SK-N-SH treated with all-trans-retinoic acid at 6 μM for 48 hours (cell line): ENCODE measurements at regions not wholly inside any gene's neighbourhood (a gene's known extent, or its start where the extent isn't known, plus 50 kb on each side); places are given as distances from the start of the nearest gene placed in this dataset.

ENCODE experiments used
- ARNTL ChIP-seq: fragments of 450-650 bp; formaldehyde crosslinking; IDR thresholded peaks from 2 replicates; pipeline ENCODE4 v1.5.0; 2020; ENCODE audit warnings: low read depth, mild to moderate bottlenecking, moderate library complexity, borderline replicate concordance
- CSDC2 ChIP-seq: fragments of 250-450 bp; sonication (Bioruptor Pico); IDR thresholded peaks from 2 replicates; pipeline ENCODE4 v1.5.0; 2020; ENCODE audit warnings: mild to moderate bottlenecking, moderate library complexity
- GLIS3 ChIP-seq: fragments of 250-450 bp; sonication (Bioruptor Pico); IDR thresholded peaks from 2 replicates; pipeline ENCODE4 v1.5.0; 2020; ENCODE audit warnings: mild to moderate bottlenecking, moderate library complexity
- PPARA ChIP-seq: fragments of 250-450 bp; sonication (Bioruptor Pico); IDR thresholded peaks from 2 replicates; pipeline ENCODE4 v1.5.0; 2020; ENCODE audit warnings: mild to moderate bottlenecking, borderline replicate concordance
- RARB ChIP-seq: fragments of 250-450 bp; sonication (Bioruptor Pico); IDR thresholded peaks from 2 replicates; pipeline ENCODE4 v1.8.0; 2021; ENCODE audit warnings: mild to moderate bottlenecking, moderate library complexity
- SNAI2 ChIP-seq: fragments of 250-450 bp; sonication (Bioruptor Pico); IDR thresholded peaks from 2 replicates; pipeline ENCODE4 v1.5.0; 2020; ENCODE audit warnings: mild to moderate bottlenecking, moderate library complexity
- ZFP3 ChIP-seq: fragments of 250-450 bp; sonication (Bioruptor Pico); IDR thresholded peaks from 2 replicates; pipeline ENCODE4 v1.5.0; 2020; ENCODE audit warnings: mild to moderate bottlenecking, moderate library complexity
- ZFP30 ChIP-seq: fragments of 450-650 bp; formaldehyde crosslinking; IDR thresholded peaks from 2 replicates; pipeline ENCODE4 v1.5.0; 2022; ENCODE audit warnings: mild to moderate bottlenecking, moderate library complexity
- ZNF8 ChIP-seq: fragments of 450-650 bp; formaldehyde crosslinking; IDR thresholded peaks from 2 replicates; pipeline ENCODE4 v1.5.0; 2020; ENCODE audit warnings: mild to moderate bottlenecking, moderate library complexity
- TF ChIP-seq, protein P1 (sequence below): fragments of 250-450 bp; sonication (Bioruptor Pico); IDR thresholded peaks from 2 replicates; pipeline ENCODE4 v1.8.0; 2020; ENCODE audit warnings: mild to moderate bottlenecking, moderate library complexity, borderline replicate concordance
- TF ChIP-seq, protein P2 (sequence below): fragments of 250-450 bp; sonication (Bioruptor Pico); IDR thresholded peaks from 2 replicates; pipeline ENCODE4 v1.8.0; 2021; ENCODE audit warnings: low read depth, mild to moderate bottlenecking, moderate library complexity, borderline replicate concordance

DNA sequence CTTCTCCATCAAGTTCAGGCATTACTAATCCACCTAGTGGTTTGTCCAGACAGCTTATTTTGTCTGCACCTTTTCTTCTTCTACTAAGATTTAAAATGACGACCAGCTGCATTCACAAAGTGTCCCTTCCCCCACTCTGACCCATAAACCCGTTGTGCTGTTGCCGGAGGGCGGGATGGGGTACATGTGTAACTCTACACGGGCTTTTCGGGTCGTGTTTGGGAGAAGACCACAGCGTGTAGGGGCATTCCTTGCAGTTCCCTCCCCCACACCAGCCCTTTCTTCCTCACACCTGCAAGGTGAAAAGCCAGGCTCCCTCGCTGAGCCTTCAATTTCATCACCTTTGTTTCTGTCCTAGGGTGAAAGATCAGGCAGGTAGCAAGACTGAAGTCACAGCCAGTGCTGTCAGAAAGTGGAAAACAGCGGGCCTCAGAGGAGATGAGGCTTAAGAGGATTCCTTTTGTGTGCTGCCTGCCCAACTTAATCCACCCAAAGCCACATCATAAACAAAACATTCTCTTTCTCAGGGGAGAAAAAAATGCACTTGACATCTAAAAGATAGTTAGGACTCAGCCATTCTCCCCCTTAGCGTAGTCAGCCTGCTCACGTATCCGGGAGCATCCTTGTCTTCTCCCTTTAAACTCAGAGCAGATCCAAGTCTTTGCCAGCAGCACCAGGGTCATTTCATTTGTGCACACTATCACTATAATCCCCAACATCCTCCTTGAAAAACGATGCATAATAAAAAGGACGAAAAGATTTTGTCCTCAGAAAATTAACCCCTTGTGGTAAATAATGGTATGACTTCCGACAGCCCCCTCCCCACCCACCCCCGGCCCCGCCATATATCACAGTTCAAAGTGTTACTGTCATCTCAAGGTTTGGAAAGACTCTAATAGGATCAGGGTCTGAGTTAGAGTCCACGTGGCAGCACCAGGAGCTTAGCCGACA lies 599.0 kb downstream of the RAB28 start:
- no peak for TF ChIP-seq ARNTL (CRISPR knock-in tag)
- TF ChIP-seq ZFP3: no peak
- TF ChIP-seq ZNF8: no peak
- TF ChIP-seq, protein P1, sequence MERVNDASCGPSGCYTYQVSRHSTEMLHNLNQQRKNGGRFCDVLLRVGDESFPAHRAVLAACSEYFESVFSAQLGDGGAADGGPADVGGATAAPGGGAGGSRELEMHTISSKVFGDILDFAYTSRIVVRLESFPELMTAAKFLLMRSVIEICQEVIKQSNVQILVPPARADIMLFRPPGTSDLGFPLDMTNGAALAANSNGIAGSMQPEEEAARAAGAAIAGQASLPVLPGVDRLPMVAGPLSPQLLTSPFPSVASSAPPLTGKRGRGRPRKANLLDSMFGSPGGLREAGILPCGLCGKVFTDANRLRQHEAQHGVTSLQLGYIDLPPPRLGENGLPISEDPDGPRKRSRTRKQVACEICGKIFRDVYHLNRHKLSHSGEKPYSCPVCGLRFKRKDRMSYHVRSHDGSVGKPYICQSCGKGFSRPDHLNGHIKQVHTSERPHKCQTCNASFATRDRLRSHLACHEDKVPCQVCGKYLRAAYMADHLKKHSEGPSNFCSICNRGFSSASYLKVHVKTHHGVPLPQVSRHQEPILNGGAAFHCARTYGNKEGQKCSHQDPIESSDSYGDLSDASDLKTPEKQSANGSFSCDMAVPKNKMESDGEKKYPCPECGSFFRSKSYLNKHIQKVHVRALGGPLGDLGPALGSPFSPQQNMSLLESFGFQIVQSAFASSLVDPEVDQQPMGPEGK: no peak
- TF ChIP-seq PPARA (CRISPR knock-in tag): no peak
- no peak for TF ChIP-seq GLIS3 (CRISPR knock-in tag)
- no peak for TF ChIP-seq RARB (CRISPR knock-in tag)
- TF ChIP-seq ZFP30: no peak
- no peak for TF ChIP-seq SNAI2 (CRISPR knock-in tag)
- no peak for TF ChIP-seq CSDC2 (CRISPR knock-in tag)
- TF ChIP-seq, protein P2, sequence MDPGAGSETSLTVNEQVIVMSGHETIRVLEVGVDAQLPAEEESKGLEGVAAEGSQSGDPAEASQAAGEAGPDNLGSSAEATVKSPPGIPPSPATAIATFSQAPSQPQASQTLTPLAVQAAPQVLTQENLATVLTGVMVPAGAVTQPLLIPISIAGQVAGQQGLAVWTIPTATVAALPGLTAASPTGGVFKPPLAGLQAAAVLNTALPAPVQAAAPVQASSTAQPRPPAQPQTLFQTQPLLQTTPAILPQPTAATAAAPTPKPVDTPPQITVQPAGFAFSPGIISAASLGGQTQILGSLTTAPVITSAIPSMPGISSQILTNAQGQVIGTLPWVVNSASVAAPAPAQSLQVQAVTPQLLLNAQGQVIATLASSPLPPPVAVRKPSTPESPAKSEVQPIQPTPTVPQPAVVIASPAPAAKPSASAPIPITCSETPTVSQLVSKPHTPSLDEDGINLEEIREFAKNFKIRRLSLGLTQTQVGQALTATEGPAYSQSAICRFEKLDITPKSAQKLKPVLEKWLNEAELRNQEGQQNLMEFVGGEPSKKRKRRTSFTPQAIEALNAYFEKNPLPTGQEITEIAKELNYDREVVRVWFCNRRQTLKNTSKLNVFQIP (CRISPR knock-in tag): no peak
